NCI-H748 (cell line): ENCODE measurements at regions not wholly inside any gene's neighbourhood (a gene's known extent, or its start where the extent isn't known, plus 50 kb on each side); places are given as distances from the start of the nearest gene placed in this dataset.

Source experiments
- DNase-seq: peaks from one replicate; lab custom pipeline; 2025; ENCODE audit not compliant: unreplicated experiment; lab: John Stamatoyannopoulos, UW

GRCh38 chr4:138085736-138086305, 156.3 kb downstream of the SLC7A11 start:
- no peak for DNase-seq

- no peak for DNase-seq
Observed at GRCh38 chr4:138078751-138079520, 163.2 kb downstream of the SLC7A11 start.

- DNase-seq: no peak
Observed at GRCh38 chr4:138078253-138078652, 163.9 kb downstream of the SLC7A11 start.

- no peak for DNase-seq
Observed at GRCh38 chr4:138076561-138076960, 165.6 kb downstream of the SLC7A11 start.

GRCh38 chr4:138070816-138071215, 171.3 kb downstream of the SLC7A11 start:
- DNase-seq: no peak

GRCh38 chr4:138063581-138063980, 178.6 kb downstream of the SLC7A11 start:
- no peak for DNase-seq

- no peak for DNase-seq
Observed at GRCh38 chr4:138062929-138063328, 179.2 kb downstream of the SLC7A11 start.

GRCh38 chr4:138056541-138056940, 185.6 kb downstream of the SLC7A11 start:
- no peak for DNase-seq

GRCh38 chr4:138055890-138056289, 186.3 kb downstream of the SLC7A11 start:
- no peak for DNase-seq

GRCh38 chr4:138053641-138054301, 188.4 kb downstream of the SLC7A11 start:
- no peak for DNase-seq

- DNase-seq: no peak
Observed at GRCh38 chr4:138052806-138053632, 189.1 kb downstream of the SLC7A11 start.

GRCh38 chr4:138051157-138051556, 191.0 kb downstream of the SLC7A11 start:
- no peak for DNase-seq

GRCh38 chr4:138050601-138051000, 191.5 kb downstream of the SLC7A11 start:
- peak; percentile 4 for DNase-seq

- DNase-seq: no peak
Observed at GRCh38 chr4:138049355-138049754, 192.8 kb downstream of the SLC7A11 start.

GRCh38 chr4:138047290-138047689, 194.9 kb downstream of the SLC7A11 start:
- no peak for DNase-seq

GRCh38 chr4:138045036-138045435, 197.1 kb downstream of the SLC7A11 start:
- peak; percentile 52 for DNase-seq

GRCh38 chr4:138039010-138039409, 203.1 kb downstream of the SLC7A11 start:
- DNase-seq: no peak

- no peak for DNase-seq
Observed at GRCh38 chr4:138037696-138038095, 204.5 kb downstream of the SLC7A11 start.

GRCh38 chr4:138035781-138036258, 206.3 kb downstream of the SLC7A11 start:
- DNase-seq: peak; percentile 71

- no peak for DNase-seq
Observed at GRCh38 chr4:138034871-138035270, 207.3 kb downstream of the SLC7A11 start.

- no peak for DNase-seq
Observed at GRCh38 chr4:138032222-138032621, 209.9 kb downstream of the SLC7A11 start.
